ENCODE measurements at regions not wholly inside any gene's neighbourhood (a gene's known extent, or its start where the extent isn't known, plus 50 kb on each side); places are given as distances from the start of the nearest gene placed in this dataset.
"Not testable (repeated sequence)": the region's sequence is repeated elsewhere in the genome, so short reads cannot be mapped to it uniquely, and the experiment has no call there.

DNA sequence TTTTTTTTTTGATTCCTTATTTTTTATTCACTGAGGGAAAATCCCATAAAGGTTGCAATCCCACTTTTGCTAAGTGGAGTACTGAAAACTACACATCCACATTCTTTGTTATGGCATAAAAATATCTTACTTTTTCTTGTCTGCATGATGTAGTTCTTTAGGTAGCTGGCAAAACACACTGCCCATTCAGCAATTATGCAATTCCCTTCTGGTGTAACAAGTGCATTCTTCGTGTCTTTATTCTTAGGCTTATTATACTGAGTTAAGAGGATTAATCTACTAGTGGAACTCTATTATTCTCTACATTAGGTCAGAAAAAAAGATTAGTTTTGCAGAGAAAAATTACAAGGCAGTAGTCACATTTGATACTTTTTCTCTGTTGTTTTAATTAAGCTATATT lies 403.8 kb upstream of the GBE1 start:
- no peak overlapping the region for H3K4me3 ChIP-seq (ENCODE audit: low read length)
- no peak for DNase-seq (ENCODE audit: low read depth, low spot score)

DNA sequence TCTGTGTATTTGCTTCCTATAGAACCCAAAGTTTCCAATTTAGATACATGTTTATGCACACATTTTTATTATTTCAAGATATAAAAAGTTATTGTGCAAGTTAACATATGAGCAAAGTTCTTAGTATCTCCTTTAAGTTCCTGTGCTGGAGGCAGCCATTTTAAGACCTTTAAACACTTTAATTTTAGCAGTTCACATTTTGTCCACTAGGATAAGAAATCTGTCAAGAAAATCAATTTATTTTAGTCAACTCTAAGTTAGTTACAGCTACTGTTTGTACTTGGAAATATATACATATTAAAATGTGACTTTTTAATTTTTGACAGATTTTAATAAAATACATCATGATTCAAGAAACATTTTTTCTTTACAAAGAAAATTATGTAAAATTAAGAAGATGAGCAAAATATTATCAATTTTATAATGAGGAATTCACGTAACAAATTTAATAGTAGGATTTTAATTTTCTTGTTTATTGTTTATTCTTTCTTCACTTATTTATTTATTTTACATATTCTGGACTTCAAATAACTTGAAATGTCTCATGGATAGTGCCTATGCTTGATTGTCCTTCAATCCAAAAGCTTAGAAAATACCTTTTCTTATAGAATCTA lies 402.6 kb upstream of the GBE1 start:
- peak; percentile 51 for DNase-seq (ENCODE audit: low read depth, low spot score)
- H3K4me3 ChIP-seq (ENCODE audit: low read length) = no peak overlapping the region

DNA sequence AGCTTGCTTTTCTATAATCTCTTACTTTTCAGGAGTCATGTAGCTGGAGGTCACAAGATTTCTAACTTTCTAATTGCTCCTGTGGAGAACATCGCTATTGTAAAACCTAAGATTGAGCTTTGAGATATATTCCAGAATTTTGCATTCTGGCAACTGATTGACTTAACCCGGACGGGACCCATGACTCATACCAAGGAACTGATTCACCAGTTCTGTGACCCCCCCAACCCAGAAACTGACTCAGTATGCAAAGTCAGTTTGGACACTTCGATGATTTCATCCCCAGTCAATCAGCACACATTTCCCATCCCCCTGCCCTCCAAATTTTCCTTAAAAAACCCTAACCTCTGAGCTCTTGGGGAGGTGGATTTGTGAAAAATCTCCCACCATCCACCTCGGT lies 396.5 kb upstream of the GBE1 start:
- no peak for DNase-seq (ENCODE audit: low read depth, low spot score)
- H3K4me3 ChIP-seq (ENCODE audit: low read length) = no peak overlapping the region

DNA sequence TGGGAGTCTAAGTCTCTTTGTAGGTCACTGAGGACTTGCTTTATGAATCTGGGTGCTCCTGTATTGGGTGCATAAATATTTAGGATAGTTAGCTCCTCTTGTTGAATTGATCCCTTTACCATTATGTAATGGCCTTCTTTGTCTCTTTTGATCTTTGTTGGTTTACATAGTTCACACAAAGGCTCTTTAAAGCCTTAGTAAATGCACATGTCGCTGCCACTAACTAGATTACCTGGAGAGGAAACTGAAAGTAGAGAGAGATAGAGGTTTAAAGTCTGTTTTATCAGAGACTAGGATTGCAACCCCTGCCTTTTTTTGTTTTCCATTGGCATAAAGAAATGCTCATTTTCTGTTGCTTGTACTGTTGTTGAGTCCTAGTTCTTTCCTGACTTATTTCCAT lies 392.4 kb upstream of the GBE1 start:
- not testable (repeated sequence) for H3K4me3 ChIP-seq (ENCODE audit: low read length)

DNA sequence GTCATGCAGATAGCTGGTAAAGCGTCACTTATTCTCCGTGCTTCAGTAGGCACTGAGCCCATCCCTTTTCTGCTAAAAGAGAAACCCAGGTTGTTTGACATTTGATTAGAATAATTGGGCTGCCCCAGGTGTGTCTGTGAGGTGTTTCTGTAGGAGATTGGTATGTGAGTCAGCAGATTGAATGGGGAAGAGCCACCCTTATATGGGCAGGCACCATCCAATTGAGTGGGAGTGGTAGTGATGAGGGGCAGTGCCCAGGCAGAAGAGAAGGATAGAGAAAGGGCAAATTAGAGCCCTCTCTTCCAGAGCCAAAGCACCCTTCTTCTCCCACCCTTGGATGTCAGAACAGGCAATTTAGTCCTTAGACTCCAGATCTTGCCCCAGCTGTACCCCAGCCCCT lies 384.3 kb upstream of the GBE1 start:
- DNase-seq (ENCODE audit: low read depth, low spot score) = no peak

More for the DNA sequence above, 392.4 kb upstream of the GBE1 start:
- DNase-seq (ENCODE audit: low read depth, low spot score) = not testable (repeated sequence)

DNA sequence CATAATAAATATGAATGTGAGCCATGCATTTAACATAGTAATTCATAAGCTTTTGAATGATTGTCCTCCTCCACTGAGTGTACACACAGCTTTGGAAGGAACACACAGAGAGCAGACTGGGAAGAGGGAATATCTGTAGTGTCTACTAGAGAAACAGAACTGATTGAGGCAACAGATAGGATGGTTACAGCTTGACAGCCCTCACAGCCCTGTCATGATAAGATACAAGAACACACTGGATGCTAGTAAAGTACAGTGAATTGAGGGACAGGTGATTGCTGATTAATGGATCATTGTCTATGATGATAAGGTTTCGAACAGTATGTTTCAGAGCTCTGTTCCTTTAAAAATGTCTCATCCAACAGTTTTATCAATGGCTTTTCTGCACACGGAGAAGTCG lies 383.4 kb upstream of the GBE1 start:
- no peak for DNase-seq (ENCODE audit: low read depth, low spot score)
- H3K4me3 ChIP-seq (ENCODE audit: low read length) = no peak overlapping the region

More for the DNA sequence above, 384.3 kb upstream of the GBE1 start:
- no peak overlapping the region for H3K4me3 ChIP-seq (ENCODE audit: low read length)

DNA sequence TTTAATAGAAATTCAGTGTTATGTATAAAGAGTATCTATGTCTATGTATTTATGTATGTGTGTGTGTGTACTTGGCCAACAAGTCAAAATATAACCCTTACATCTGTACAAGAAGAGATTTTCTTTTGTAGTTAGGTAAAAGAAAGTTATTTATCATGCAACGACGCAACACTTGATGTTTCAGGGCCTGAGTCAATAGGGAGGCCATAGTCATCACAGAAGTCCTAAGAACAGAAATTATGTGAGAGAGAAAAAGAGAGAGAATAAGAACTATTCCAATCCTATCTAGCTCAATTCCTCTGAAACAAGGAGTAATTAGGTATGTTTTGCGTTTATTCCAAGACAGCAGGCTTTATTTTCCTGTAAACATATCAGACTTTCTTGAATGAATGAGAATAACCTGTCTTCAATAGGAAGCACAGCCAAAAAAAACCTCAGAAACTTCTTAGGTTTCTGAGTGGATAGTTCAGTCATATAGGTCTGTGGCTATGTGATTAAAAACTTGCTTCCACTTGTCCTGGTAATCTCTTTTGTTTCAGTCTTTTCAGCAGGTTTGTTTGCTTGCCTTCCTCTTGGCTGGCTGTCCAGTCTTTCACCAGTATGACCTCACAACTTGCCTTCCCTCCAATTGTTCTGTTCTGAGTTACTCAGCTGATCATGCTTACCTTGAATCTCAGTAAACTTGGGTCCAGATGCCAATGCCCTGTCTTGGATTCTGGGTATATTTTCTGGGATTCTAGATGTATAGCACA lies 382.4 kb upstream of the GBE1 start:
- H3K4me3 ChIP-seq (ENCODE audit: low read length) = no peak overlapping the region

DNA sequence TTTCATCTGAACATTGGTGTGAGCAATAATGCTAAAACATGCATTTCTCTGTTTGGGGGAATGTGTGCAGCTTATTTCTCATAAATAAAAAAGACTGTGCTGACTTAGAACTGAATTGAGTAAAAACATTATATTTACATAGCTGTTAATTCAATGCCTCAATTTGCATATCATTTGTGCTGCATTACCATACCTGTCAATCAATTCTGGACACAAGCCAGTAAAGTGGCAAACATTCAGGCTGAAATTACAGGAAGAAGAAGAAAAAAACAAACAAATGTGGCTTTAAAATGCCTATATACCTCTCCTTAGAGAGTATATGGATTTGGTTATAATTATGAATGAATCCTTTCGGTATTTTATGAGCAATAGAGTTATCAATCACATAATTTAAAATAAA lies 380.1 kb upstream of the GBE1 start:
- H3K4me3 ChIP-seq (ENCODE audit: low read length) = no peak overlapping the region
- no peak for DNase-seq (ENCODE audit: low read depth, low spot score)

More for the DNA sequence above, 382.4 kb upstream of the GBE1 start:
- DNase-seq (ENCODE audit: low read depth, low spot score) = no peak

DNA sequence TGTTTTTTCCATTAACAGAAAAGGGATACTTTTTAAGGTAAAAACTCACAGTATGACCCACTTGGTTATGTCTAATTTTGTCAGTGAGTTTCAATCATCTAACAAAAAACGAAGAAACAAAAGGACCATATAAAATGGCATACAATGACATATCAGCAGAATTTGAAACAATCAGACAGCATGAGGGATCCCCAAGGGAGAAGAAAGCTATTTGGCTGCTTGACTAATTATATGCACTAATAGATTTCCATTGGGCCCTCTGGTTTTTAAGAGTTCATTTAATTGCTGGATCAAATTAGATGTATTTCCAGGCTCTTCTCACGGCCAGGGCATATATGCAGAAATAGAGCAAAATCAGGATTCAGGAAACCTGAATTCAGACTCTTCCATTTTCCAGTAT lies 376.4 kb upstream of the GBE1 start:
- no peak for DNase-seq (ENCODE audit: low read depth, low spot score)

DNA sequence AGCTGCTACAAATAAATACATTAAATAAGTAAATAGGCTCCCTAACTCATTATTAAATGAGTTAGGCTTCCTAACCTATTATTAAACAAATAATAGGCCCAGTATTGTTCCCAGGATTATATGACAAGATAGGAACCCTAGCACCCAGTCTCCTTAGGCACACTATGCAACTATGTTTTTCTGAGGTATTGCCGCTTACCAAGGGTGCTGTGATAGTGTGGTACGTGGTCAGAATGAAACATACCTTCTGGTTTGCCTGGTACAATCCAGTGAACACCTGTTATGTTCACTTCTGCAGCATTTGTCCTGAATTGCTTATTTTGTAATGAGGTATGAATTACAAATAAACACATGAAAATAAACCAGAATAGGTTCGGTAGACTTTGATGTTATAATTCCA lies 375.6 kb upstream of the GBE1 start:
- DNase-seq (ENCODE audit: low read depth, low spot score) = no peak
- H3K4me3 ChIP-seq (ENCODE audit: low read length) = no peak overlapping the region

More for the DNA sequence above, 376.4 kb upstream of the GBE1 start:
- no peak overlapping the region for H3K4me3 ChIP-seq (ENCODE audit: low read length)

DNA sequence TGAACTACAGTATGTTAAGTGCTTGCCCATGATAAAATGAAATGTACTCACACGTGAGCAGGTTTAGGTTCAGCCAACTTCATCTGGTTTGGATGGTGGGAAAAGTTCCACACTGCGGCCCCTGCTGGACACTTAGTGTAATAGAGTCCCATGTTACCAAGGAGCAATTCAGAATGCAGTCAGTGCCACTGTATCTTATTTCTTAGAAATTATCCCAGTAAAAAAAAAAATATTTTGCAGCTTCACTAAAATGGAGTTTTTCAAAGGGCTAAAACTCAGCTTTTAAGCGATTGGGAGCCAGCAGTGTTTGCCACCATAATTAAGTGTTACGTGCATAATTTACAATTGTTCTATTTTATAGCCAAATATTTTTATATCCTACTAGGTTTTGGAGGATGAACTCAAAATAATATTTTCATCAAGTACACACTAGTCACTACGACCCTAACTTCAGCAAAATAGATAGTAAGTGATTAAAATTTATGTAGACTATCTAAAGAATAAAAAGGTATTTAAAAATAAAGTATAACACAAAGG lies 371.7 kb upstream of the GBE1 start:
- H3K4me3 ChIP-seq (ENCODE audit: low read length) = no peak overlapping the region
- peak; percentile 47 for DNase-seq (ENCODE audit: low read depth, low spot score)

DNA sequence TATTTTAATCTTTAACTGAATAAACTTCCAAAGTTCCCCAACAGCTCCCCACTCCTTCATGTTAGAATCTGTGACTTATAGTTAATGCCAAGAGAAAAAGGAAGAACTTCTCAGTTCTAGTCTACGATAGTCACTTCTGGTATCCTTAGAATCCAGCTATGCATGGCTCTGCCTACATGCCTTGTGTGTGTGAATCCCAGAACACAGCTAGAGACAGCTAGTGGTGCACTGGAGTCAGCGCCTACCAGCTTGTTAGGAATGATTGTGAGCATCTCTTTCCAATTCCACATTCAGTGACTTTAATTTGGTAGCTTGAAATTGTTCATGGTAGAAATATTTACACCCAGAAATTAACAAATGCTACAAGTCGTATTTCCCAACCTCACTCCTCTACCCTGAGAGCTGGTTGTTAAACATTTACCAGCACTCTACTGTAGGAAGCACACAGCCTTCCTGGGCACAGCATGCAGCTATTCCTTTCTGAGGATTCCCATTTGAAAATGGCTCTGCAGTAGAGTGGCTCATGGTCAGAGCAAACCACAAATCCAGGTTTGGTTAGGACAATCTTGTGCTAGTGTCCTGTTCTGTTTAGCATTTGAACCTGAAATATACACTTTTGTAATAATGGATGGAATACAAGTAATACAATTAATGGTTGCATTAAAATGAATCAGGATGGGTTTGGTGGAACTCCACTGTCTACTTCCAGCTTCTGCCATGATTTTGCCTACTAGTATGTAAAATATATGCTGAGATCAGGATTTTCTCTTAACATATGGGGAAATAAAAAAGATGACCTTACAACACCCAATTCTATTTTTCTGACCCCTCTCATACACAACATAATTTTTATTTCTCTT lies 371.0 kb upstream of the GBE1 start:
- no peak for DNase-seq (ENCODE audit: low read depth, low spot score)
- no peak overlapping the region for H3K4me3 ChIP-seq (ENCODE audit: low read length)

DNA sequence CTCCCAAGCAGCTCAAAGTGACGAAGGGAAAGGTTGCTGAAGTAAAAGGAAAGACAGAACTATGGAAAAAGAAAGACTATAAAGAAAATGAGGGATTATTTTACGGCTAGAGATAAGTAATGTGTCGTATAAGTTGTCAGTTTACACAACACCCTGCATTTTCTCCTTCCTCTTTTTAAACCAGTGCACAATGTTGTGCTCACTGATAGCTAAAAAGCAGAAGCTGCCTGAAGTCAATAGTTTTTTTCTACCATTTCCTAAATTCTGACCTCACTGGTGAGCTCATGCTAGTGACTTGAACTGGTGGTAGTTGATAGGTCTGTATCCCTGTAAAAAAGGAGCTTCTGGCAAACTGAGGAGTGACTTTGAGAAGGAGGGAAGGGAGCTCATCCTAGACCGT lies 368.6 kb upstream of the GBE1 start:
- H3K4me3 ChIP-seq (ENCODE audit: low read length) = no peak overlapping the region
- no peak for DNase-seq (ENCODE audit: low read depth, low spot score)

DNA sequence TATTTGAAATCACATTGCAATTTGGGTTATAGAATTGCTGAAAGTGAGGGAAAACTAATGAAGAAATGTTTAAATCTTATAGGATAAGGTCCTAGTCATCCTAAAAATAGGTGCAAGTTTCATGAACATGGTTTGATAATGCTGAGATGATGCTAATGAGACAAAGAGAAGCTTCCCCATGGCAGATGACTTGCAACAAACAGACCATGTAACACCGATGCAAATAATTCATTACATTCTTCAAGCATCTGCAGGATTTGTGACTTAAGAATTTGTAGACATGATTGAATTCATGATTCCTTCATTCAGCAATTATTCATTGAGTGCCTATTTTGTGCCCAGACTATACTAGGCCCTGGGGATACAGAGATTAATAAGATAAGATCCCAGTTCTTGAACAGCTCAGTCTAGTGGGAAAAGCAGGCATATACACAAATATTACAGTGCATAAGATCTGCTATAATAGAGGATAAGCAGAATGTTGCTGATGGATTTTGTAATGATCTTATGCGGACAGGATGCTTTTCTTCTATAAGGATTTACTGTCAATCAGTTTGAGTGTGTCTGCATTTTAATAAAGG lies 367.9 kb upstream of the GBE1 start:
- no peak overlapping the region for H3K4me3 ChIP-seq (ENCODE audit: low read length)
- no peak for DNase-seq (ENCODE audit: low read depth, low spot score)

DNA sequence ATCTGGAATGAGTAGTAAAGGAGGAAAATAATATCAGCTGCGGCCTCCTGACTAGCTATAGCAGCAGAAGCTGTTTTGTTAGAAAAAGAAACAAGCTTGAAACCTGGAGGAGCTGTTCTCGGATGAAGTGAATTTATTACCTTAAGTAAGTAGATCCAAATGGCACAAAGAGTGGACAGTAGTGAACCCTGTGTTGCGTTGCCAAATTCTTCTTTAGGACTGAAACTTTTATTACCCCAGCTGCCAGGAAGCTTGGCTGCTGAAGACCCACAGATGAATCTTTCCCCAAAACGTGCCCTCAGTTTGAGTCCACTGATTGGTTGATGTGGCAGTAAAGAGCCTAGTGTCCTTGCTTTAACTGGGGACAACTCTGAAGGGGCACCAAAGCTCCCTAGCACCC lies 366.8 kb upstream of the GBE1 start:
- H3K4me3 ChIP-seq (ENCODE audit: low read length) = no peak overlapping the region
- DNase-seq (ENCODE audit: low read depth, low spot score) = no peak

DNA sequence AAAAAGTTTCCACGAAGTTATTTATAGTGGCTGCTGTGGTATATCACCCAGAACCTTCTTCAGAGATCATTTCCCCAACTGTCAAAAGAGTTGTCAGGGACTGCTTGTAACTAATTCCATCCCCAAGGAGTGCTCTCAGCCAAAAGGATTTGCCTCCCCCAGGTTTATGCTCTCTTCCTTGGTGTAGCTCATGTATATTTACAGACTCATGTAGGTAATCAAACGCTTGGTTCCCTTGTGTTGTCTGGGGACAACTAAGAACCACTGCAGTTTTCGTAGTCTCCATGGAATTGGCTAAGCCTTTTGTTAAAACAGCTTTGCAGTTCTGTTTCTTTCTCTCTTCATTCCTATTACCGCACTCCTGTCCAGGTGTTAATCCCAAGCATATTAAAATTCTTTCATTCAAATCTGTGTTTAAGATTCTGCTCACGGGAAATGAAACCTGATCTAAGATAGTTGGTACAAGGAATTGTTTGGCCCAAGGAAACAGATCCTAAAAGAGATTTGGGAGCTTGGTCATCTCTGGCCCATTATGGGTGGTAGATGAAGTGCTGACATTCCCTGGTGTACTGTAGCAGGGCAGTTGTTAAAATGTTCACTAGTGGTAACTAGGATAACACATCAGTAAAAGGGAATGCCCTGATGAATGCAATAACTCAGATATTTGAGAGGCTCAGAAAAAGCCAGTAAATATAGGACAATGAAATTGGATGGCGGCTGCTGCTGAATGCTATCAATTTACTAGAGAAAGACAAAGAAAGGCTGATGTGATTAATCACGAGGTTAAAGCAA lies 361.3 kb upstream of the GBE1 start:
- DNase-seq (ENCODE audit: low read depth, low spot score) = no peak
- H3K4me3 ChIP-seq (ENCODE audit: low read length) = no peak overlapping the region

DNA sequence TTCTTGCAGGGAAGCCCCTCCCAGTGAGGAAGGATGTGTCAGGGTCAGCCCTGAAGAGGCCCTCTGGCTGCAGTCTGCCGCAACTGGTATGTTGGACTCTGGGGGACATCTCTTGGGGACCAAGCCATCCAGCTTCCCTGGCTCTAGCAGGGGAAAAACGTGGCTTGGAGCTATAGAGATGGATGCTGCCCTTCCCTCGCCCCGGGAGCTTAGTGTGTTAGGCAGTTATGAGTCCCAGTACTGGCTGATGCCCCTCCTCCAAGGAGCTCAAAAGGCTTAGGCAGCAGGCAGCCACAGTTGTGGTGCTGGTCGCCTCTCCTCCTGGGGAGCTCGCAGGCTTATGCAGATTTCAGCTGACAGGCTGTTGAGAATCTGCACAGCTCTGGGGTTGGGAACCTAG lies 353.1 kb upstream of the GBE1 start:
- H3K4me3 ChIP-seq (ENCODE audit: low read length) = no peak overlapping the region
- DNase-seq (ENCODE audit: low read depth, low spot score) = no peak

DNA sequence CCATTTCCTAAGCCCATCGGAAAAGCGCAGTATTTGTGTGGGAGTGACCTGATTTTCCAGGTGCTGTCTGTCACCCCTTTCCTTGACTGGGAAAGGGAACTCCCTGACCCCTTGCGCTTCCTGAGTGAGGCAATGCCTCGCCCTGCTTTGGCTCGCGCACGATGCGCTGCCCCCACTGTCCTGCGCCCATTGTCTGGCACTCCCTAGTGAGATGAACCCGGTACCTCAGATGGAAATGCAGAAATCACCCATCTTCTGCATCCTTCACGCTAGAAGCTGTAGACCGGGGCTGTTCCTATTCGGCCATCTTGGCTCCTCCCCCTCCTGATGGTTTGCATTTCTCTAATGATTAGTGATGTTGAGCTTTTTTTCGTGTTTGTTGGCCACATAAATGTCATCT lies 349.3 kb upstream of the GBE1 start:
- DNase-seq (ENCODE audit: low read depth, low spot score); H3K4me3 ChIP-seq (ENCODE audit: low read length): not testable (repeated sequence)

DNA sequence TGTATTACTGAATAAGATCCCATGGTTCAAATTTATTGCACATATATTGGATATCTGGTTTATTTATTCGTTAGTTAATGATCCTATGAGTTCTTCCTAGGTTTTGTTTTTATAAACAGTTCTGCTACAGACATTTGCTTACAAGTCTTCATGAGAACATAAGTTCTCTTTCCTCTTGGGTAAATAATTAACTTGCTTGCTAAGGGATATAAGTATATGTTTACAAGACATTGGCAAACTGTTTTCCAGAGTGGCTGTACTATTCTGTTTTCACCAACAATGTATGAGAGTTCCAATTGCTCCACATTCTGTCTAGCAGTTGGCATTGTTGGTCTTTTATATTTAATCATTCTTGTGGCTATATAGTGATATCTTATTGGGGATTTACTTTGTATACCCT lies 341.8 kb upstream of the GBE1 start:
- DNase-seq (ENCODE audit: low read depth, low spot score) = no peak
- H3K4me3 ChIP-seq (ENCODE audit: low read length) = no peak overlapping the region
